Upper lobe of left lung (tissue), 6 donors: ENCODE measurements at regions not wholly inside any gene's neighbourhood (a gene's known extent, or its start where the extent isn't known, plus 50 kb on each side); places are given as distances from the start of the nearest gene placed in this dataset.

ENCODE experiments used
- ATAC-seq, 2 donors: fragments of 200-7000 bp; cut with Tn5 transposase; one replicate each; pipeline ENCODE4 v1.9.1; 2022; ENCODE audit warnings: mild to moderate bottlenecking in 2 of 2, moderate library complexity in 2 of 2; ENCODE audit not compliant: low FRiP score in 2 of 2
- DNase-seq, 2 donors: peaks; one replicate each; pipeline ENCODE4 v3.0.0-alpha.2; 2019 to 2020
- H3K27ac ChIP-seq, 4 donors: fragments of 200-600 bp; sonication (generic); one replicate each; pipeline ENCODE4 v1.5.1; 2016 to 2019
- H3K27me3 ChIP-seq, 4 donors: fragments of 200-600 bp; sonication (generic); one replicate each; pipeline ENCODE4 v1.5.1; 2017 to 2019
- H3K36me3 ChIP-seq, 4 donors: fragments of 200-600 bp; sonication (generic); one replicate each; pipeline ENCODE4 v1.5.1; 2016 to 2019
- H3K4me1 ChIP-seq, 4 donors: fragments of 200-600 bp; sonication (generic); one replicate each; pipeline ENCODE4 v1.5.1; 2018 to 2019
- H3K4me3 ChIP-seq, 4 donors: fragments of 200-600 bp; sonication (generic); one replicate each; pipeline ENCODE4 v1.5.1; 2017 to 2019; ENCODE audit warnings: mild to moderate bottlenecking in 2 of 4, moderate library complexity in 1 of 4
- H3K9me3 ChIP-seq, 4 donors: fragments of 200-600 bp; sonication (generic); one replicate each; pipeline ENCODE4 v1.5.1; 2018 to 2019
- EP300 ChIP-seq, 4 donors: sonication (generic); formaldehyde crosslinking; IDR thresholded peaks; one replicate each; pipeline ENCODE4 v1.5.1; 2017; ENCODE audit warnings: antibody characterized with exemption in 4 of 4, control low read depth in 2 of 4
- POLR2A ChIP-seq, 4 donors: fragments of 450-650 bp; IDR thresholded peaks; one replicate each; pipeline ENCODE4 v1.5.1; 2016 to 2017; ENCODE audit warnings: antibody characterized with exemption in 4 of 4, mild to moderate bottlenecking in 2 of 4
- POLR2AphosphoS5 ChIP-seq, 2 donors: sonication (generic); formaldehyde crosslinking; IDR thresholded peaks; one replicate each; pipeline ENCODE4 v1.5.1; 2017; ENCODE audit warnings: antibody characterized with exemption in 2 of 2
- WGBS, 2 donors: methylation state at CpG; one replicate each; pipeline ENCODE4 v1.1.5; 2017 to 2018; 5-methylcytosine and 5-hydroxymethylcytosine counted together
- TF ChIP-seq, protein P1 (sequence below), 6 experiments: fragments of 450-650 bp in 4 of 6; fragments of 200-600 bp in 2 of 6; sonication (generic) in 2 of 6; IDR thresholded peaks; one replicate each; pipeline ENCODE4 v1.5.1; 2016 to 2019; ENCODE audit warnings: antibody characterized with exemption in 6 of 6
- donor health status: DM: no; HTN: no; CAD: no; lungs with moderate emphysema.
- donor health status: DM: no; HTN: yes; CAD: no; lungs with severe emphysema.

- 89 to 94% methylated on average over 23 of the region's 23 CpGs for WGBS, 2 donors
- Histone ChIP-seq H3K9me3 (no peaks in the 10 kb centered on the region), H3K4me3 (no peak overlapping the region), H3K27me3 (no peaks in the 10 kb centered on the region), H3K27ac (no peak overlapping the region), H3K36me3 (no peaks in the 10 kb centered on the region), H3K4me1 (peaks cover 4 to 17% (median 13%) of the 10 kb centered on the region in 4 donors)
- ATAC-seq (no peak), DNase-seq (no peak)
- no peak for TF ChIP-seq EP300 (IDR thresholded peaks at IDR 0.05)
- TF ChIP-seq, protein P1, sequence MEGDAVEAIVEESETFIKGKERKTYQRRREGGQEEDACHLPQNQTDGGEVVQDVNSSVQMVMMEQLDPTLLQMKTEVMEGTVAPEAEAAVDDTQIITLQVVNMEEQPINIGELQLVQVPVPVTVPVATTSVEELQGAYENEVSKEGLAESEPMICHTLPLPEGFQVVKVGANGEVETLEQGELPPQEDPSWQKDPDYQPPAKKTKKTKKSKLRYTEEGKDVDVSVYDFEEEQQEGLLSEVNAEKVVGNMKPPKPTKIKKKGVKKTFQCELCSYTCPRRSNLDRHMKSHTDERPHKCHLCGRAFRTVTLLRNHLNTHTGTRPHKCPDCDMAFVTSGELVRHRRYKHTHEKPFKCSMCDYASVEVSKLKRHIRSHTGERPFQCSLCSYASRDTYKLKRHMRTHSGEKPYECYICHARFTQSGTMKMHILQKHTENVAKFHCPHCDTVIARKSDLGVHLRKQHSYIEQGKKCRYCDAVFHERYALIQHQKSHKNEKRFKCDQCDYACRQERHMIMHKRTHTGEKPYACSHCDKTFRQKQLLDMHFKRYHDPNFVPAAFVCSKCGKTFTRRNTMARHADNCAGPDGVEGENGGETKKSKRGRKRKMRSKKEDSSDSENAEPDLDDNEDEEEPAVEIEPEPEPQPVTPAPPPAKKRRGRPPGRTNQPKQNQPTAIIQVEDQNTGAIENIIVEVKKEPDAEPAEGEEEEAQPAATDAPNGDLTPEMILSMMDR (IDR thresholded peaks at IDR 0.05) = no peak
- no peak for TF ChIP-seq POLR2A (IDR thresholded peaks at IDR 0.05)
- TF ChIP-seq POLR2AphosphoS5 (IDR thresholded peaks at IDR 0.05) = no peak
Measured at GRCh38 chr6:167731731-167732422, 94.8 kb upstream of the AFDN start.

- H3K4me1 ChIP-seq = peaks cover 4 to 17% (median 13%) of the 10 kb centered on the region in 4 donors
- H3K4me3 ChIP-seq = no peak overlapping the region
- no peaks in the 10 kb centered on the region for H3K9me3 ChIP-seq
- WGBS, 2 donors = 25 to 38% methylated on average over 9 to 16 of the region's 16 CpGs
- H3K36me3 ChIP-seq = no peaks in the 10 kb centered on the region
- DNase-seq (no peak), ATAC-seq (peak in 1 of 2 donors; percentile 56)
- TF ChIP-seq, protein P1 (IDR thresholded peaks at IDR 0.05) = no peak
- no peak for TF ChIP-seq EP300 (IDR thresholded peaks at IDR 0.05)
- peak in 1 of 2 donors; percentile 20 for TF ChIP-seq POLR2AphosphoS5 (IDR thresholded peaks at IDR 0.05)
- no peak for TF ChIP-seq POLR2A (IDR thresholded peaks at IDR 0.05)
- peak overlapping the region in 3 of 4 donors; percentile 9 to 50 (median 42) for H3K27ac ChIP-seq
- no peaks in the 10 kb centered on the region for H3K27me3 ChIP-seq
Measured at GRCh38 chr6:167733740-167734661, 92.7 kb upstream of the AFDN start.

DNA sequence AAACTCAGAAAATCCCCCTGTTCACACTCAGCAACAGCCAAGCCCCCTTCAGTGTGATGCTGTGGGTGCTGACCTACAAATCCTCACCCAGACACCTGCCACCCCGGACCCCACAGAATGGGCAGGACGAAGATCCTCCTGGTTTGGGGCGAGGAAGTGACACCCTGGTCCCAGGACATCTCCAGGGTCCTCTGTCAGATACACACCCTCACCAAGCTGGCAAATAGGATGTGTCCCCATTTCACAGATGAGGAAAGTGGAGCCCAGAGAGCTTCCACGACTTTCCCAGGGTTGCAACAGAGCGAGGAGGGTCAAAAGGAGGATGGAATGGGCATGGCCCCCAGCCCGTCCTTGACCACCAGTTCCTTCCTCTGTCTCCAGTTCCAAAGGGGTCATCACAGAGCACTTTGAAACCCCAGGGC, 92.0 kb upstream of the AFDN start:
- Histone ChIP-seq H3K27ac (peak overlapping the region in 1 of 4 donors; percentile 50), H3K27me3 (no peaks in the 10 kb centered on the region), H3K36me3 (no peaks in the 10 kb centered on the region), H3K9me3 (no peaks in the 10 kb centered on the region), H3K4me1 (peaks cover 4 to 17% (median 13%) of the 10 kb centered on the region in 4 donors), H3K4me3 (no peak overlapping the region)
- 84 to 96% methylated on average over 5 to 6 of the region's 6 CpGs for WGBS, 2 donors
- peak in 1 of 2 donors; percentile 23 for ATAC-seq
- DNase-seq = no peak
- TF ChIP-seq EP300 (IDR thresholded peaks at IDR 0.05) (no peak), POLR2AphosphoS5 (IDR thresholded peaks at IDR 0.05) (no peak), POLR2A (IDR thresholded peaks at IDR 0.05) (no peak)
- TF ChIP-seq, protein P1 (IDR thresholded peaks at IDR 0.05) = no peak

DNA sequence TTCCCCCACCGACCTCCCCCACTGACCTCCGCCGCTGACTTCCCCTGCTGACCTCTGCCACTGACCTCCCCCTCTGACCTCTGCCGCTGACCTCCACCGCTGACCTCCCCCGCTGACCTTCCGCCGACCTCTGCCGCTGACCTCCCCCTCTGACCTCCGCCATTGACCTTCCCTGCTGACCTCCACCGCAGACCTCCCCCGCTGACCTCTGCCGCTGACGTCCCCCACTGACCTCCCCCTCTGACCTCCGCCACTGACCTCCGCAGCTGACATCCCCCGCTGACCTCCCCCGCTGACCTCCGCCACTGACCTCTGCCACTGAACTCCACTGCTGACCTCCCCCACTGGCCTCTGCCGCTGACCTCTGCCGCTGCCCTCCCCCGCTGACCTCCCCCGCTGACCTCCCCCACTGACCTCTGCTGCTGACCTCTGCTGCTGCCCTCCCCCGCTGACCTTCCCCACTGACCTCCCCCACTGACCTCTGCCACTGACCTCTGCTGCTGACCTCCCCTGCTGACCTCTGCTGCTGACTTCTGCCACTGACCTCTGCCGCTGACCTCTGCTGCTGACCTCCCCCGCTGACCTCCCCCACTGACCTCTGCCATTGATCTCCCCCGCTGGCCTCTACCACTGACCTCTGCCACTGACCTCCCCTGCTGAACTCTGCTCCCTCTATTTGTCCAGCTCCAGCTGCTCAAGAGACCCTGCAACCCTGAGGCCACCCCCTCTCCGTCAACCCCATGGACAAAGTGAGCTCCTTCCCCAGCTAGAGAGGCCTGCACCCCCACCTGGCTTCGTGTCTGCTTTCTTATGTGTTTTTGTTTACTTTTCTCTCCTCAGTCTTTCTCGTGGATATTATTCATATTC, 91.4 kb upstream of the AFDN start:
- H3K27me3 ChIP-seq = no peaks in the 10 kb centered on the region
- peaks cover 4 to 17% (median 13%) of the 10 kb centered on the region in 4 donors for H3K4me1 ChIP-seq
- WGBS, 2 donors = 78 to 82% methylated on average over 27 to 29 of the region's 30 CpGs
- no peak overlapping the region for H3K4me3 ChIP-seq
- TF ChIP-seq, protein P1 (IDR thresholded peaks at IDR 0.05) = no peak
- TF ChIP-seq EP300 (IDR thresholded peaks at IDR 0.05) = no peak
- no peaks in the 10 kb centered on the region for H3K36me3 ChIP-seq
- H3K9me3 ChIP-seq = no peaks in the 10 kb centered on the region
- DNase-seq = peak in 1 of 2 donors; percentile 66
- ATAC-seq = no peak
- H3K27ac ChIP-seq = no peak overlapping the region
